B cell (primary cell): ENCODE measurements at regions not wholly inside any gene's neighbourhood (a gene's known extent, or its start where the extent isn't known, plus 50 kb on each side); places are given as distances from the start of the nearest gene placed in this dataset.

Experiments used
- ATAC-seq: fragments of 200-7000 bp; cut with Tn5 transposase; one replicate; pipeline ENCODE4 v1.10.0; 2021; ENCODE audit warnings: low read depth, mild to moderate bottlenecking, moderate number of reproducible peaks, moderate library complexity
- CTCF ChIA-PET: fragments of 350-600 bp; sonication (Branson Sonifier 250); formaldehyde crosslinking; loops from one replicate; lab custom pipeline; 2021; ENCODE audit warnings: antibody characterized with exemption, inconsistent platforms; lab: Charles Lee
- POLR2A ChIA-PET: fragments of 350-600 bp; sonication (Branson Sonifier 250); formaldehyde crosslinking; loops from one replicate; lab custom pipeline; 2021; ENCODE audit warnings: antibody characterized with exemption; lab: Charles Lee
- DNase-seq: peaks from one replicate; pipeline ENCODE4 v3.0.0; 2013
- H2AFZ ChIP-seq: 2 replicates; pipeline ENCODE4 v1.6.1; 2012; ENCODE audit warnings: mild to moderate bottlenecking, low read depth, low read length; ENCODE audit not compliant: insufficient read depth, poor library complexity, severe bottlenecking
- H3K27ac ChIP-seq, 2 donors: 1 replicate in 1 of 2; 2 replicates in 1 of 2; pipeline ENCODE4 v1.5.1; 2012 to 2013; ENCODE audit warnings: low read length in 2 of 2, mild to moderate bottlenecking in 2 of 2, moderate library complexity in 1 of 2
- H3K27me3 ChIP-seq, 4 experiments: fragments of 200-600 bp in 1 of 4; sonication (generic) in 1 of 4; replicated peaks in 1 of 4; 1 replicate in 2 of 4; 2 replicates in 2 of 4; pipeline versions ENCODE4 v1.6.1 to v1.7.0; 2013 to 2016; ENCODE audit warnings: low read length in 3 of 4, mild to moderate bottlenecking in 2 of 4, mixed read lengths in 1 of 4, moderate library complexity in 1 of 4; ENCODE audit not compliant: insufficient read depth in 4 of 4, control insufficient read depth in 3 of 4; ENCODE audit errors: control extremely low read depth in 1 of 4
- H3K36me3 ChIP-seq, 2 experiments: replicated peaks in 1 of 2; 1 replicate in 1 of 2; 2 replicates in 1 of 2; pipeline versions ENCODE4 v1.6.1 to v1.7.1; 2013; ENCODE audit warnings: low read length in 1 of 2; ENCODE audit not compliant: insufficient read depth in 2 of 2, control insufficient read depth in 1 of 2; ENCODE audit errors: control extremely low read depth in 1 of 2, extremely low read depth in 1 of 2
- H3K4me1 ChIP-seq, 2 donors: fragments of 200-600 bp in 1 of 2; sonication (generic) in 1 of 2; 1 replicate in 1 of 2; 2 replicates in 1 of 2; pipeline versions ENCODE4 v1.5.1 to v1.6.1; 2013 to 2017; ENCODE audit warnings: low read length in 2 of 2; ENCODE audit not compliant: control insufficient read depth in 2 of 2, insufficient read depth in 2 of 2
- H3K4me2 ChIP-seq: replicated peaks from 2 replicates; pipeline ENCODE3; 2012; ENCODE audit warnings: mild to moderate bottlenecking, low read depth, low read length; ENCODE audit not compliant: poor library complexity, severe bottlenecking
- H3K4me3 ChIP-seq, 5 experiments: fragments of 200-600 bp in 1 of 5; sonication (generic) in 1 of 5; 1 replicate in 3 of 5; 2 replicates in 2 of 5; pipeline versions ENCODE4 v1.5.1 to v1.7.0; 2011 to 2016; ENCODE audit warnings: low read length in 4 of 5, mild to moderate bottlenecking in 4 of 5, low read depth in 2 of 5, control low read depth in 1 of 5, moderate library complexity in 1 of 5; ENCODE audit not compliant: insufficient read depth in 1 of 5; ENCODE audit errors: control extremely low read depth in 1 of 5, extremely low read depth in 1 of 5
- H3K79me2 ChIP-seq: fragments of 200-600 bp; sonication (generic); one replicate; pipeline ENCODE4 v1.6.0; 2016; ENCODE audit warnings: low read length; ENCODE audit not compliant: control insufficient read depth, insufficient read depth
- H3K9ac ChIP-seq: fragments of 200-600 bp; sonication (generic); 2 replicates; pipeline ENCODE4 v1.6.1; 2017; ENCODE audit warnings: mild to moderate bottlenecking, low read length, moderate library complexity
- H3K9me3 ChIP-seq, 3 donors: one replicate each; pipeline versions ENCODE4 v1.6.1 to v1.7.1; 2013; ENCODE audit warnings: low read length in 2 of 3; ENCODE audit not compliant: control insufficient read depth in 2 of 3, insufficient read depth in 1 of 3; ENCODE audit errors: control extremely low read depth in 1 of 3
- H4K20me1 ChIP-seq: 2 replicates; pipeline ENCODE4 v1.6.0; 2012; ENCODE audit warnings: mild to moderate bottlenecking, low read length; ENCODE audit not compliant: insufficient read depth, control insufficient read depth, poor library complexity, severe bottlenecking
- H3K27ac Mint-ChIP-seq: one replicate; pipeline ENCODE4 v1.8.0; 2021; ENCODE audit warnings: mixed read lengths
- H3K27me3 Mint-ChIP-seq: one replicate; pipeline ENCODE4 v1.8.0; 2021; ENCODE audit warnings: mixed read lengths
- H3K4me1 Mint-ChIP-seq: one replicate; pipeline ENCODE4 v1.8.0; 2021; ENCODE audit warnings: mixed read lengths
- H3K4me3 Mint-ChIP-seq: one replicate; pipeline ENCODE4 v1.8.0; 2021; ENCODE audit warnings: mixed read lengths
- H3K9me3 Mint-ChIP-seq: one replicate; pipeline ENCODE4 v1.8.0; 2022; ENCODE audit warnings: mixed read lengths; ENCODE audit not compliant: insufficient read depth
- CTCF ChIP-seq: fragments of 200-600 bp; IDR thresholded peaks from one replicate; pipeline ENCODE4 v1.8.0; 2022; ENCODE audit warnings: antibody characterized with exemption, mild to moderate bottlenecking
- EZH2 ChIP-seq: IDR thresholded peaks from 2 replicates; pipeline ENCODE4 v1.6.1; 2012; ENCODE audit warnings: borderline replicate concordance, low read depth, mild to moderate bottlenecking, moderate library complexity, low read length; ENCODE audit not compliant: insufficient read depth, poor library complexity, severe bottlenecking
- WGBS: methylation state at CpG from one replicate; pipeline ENCODE4 v1.1.5; 2013; ENCODE audit warnings: missing lambda C conversion rate; ENCODE audit not compliant: insufficient coverage; 5-methylcytosine and 5-hydroxymethylcytosine counted together
- intact Hi-C: fragments of 100-400 bp; cut with micrococcal nuclease; formaldehyde crosslinking; loops from one replicate; pipeline ENCODE4 v1.10.0; 2022

- Mint-ChIP-seq H3K4me1 (no peaks in the 10 kb centered on the region), H3K4me3 (no peak overlapping the region), H3K9me3 (no peaks in the 10 kb centered on the region), H3K27me3 (no peaks in the 10 kb centered on the region), H3K27ac (no peak overlapping the region)
- DNase-seq (no peak), ATAC-seq (no peak)
- Histone ChIP-seq H3K79me2 (no peaks in the 10 kb centered on the region), H3K4me1 (no peaks in the 10 kb centered on the region), H3K27ac (no peak overlapping the region), H3K27me3 (no peaks in the 10 kb centered on the region), H2AFZ (no peak overlapping the region), H3K4me3 (no peak overlapping the region), H3K9me3 (no peaks in the 10 kb centered on the region), H3K9ac (no peak overlapping the region), H3K4me2 (no peak overlapping the region), H4K20me1 (no peaks in the 10 kb centered on the region), H3K36me3 (no peaks in the 10 kb centered on the region)
- intact Hi-C loops = no loop called here
- ChIA-PET CTCF (no interaction called here), POLR2A (no interaction called here)
- TF ChIP-seq CTCF (no peak), EZH2 (no peak)
Measured at GRCh38 chr5:155308289-155308688, 294.7 kb downstream of the KIF4B start.

DNA sequence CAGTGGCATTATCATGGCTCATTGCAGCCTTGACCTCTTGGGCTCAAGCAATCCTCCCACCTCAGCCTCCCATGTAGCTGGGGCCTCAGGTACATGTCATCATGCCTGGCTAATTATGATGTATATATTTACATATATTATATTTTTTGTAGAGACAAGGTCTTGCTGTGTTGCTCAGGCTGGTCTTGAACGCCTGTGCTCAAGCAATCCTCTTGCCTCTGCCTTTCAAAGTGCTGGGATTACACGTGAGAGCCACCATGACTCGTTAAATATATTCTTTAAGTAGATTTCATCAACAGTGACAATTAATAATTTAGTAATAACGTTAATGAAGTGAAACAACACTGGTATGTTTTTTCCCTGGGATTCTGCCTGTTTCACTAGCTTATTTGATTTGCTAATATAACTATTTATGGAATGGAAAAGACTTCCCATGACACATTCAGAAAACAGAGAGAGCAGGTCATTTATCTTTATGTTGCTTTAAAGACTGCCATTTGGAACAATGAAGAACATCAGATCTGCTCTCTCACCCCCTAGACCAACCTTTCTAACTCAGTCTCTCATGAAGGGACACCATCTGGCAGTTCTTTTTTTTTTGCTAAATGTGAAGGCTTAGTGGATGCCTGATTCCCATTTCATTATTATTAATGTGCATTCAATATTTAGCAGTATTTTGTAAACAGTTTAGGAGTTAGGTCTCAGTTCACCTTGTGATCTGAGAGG lies 295.6 kb downstream of the KIF4B start:
- Mint-ChIP-seq H3K27me3 (no peaks in the 10 kb centered on the region), H3K4me3 (no peak overlapping the region), H3K27ac (no peak overlapping the region), H3K4me1 (no peaks in the 10 kb centered on the region), H3K9me3 (no peaks in the 10 kb centered on the region)
- no peaks in the 10 kb centered on the region for H3K36me3 ChIP-seq
- no peaks in the 10 kb centered on the region for H4K20me1 ChIP-seq
- ChIA-PET POLR2A (no interaction called here), CTCF (no interaction called here)
- no peak for TF ChIP-seq CTCF
- TF ChIP-seq EZH2 = no peak
- no peak overlapping the region for H3K4me2 ChIP-seq
- WGBS = no CpG with 5 or more reads among the region's 4 CpGs
- no peaks in the 10 kb centered on the region for H3K27me3 ChIP-seq
- DNase-seq = no peak
- no peaks in the 10 kb centered on the region for H3K79me2 ChIP-seq
- intact Hi-C loops = no loop called here
- H3K9me3 ChIP-seq = no peaks in the 10 kb centered on the region
- H3K27ac ChIP-seq = no peak overlapping the region
- H3K4me1 ChIP-seq = no peaks in the 10 kb centered on the region
- no peak overlapping the region for H2AFZ ChIP-seq
- H3K9ac ChIP-seq = no peak overlapping the region
- no peak for ATAC-seq
- no peak overlapping the region for H3K4me3 ChIP-seq
